HG02852 (cell line): ENCODE measurements at regions not wholly inside any gene's neighbourhood (a gene's known extent, or its start where the extent isn't known, plus 50 kb on each side); places are given as distances from the start of the nearest gene placed in this dataset.

ENCODE experiments used
- ATAC-seq: cut with Tn5 transposase; IDR thresholded peaks from one replicate; pipeline ENCODE4 v1.9.1; 2021; ENCODE audit warnings: mild to moderate bottlenecking, moderate library complexity; ENCODE audit not compliant: unreplicated experiment

- ATAC-seq, result no peak
These were observed 92.7 kb downstream of the PCSK1 start for GRCh38 chr5:96340357-96340756.

- no peak for ATAC-seq
These were observed 93.2 kb downstream of the PCSK1 start for GRCh38 chr5:96339862-96340261.

- no peak for ATAC-seq
These were observed 94.2 kb downstream of the PCSK1 start for GRCh38 chr5:96338624-96339415.

- peak; percentile 57 for ATAC-seq
These were observed 95.0 kb downstream of the PCSK1 start for GRCh38 chr5:96338091-96338490.

- ATAC-seq, result no peak
These were observed 95.8 kb downstream of the PCSK1 start for GRCh38 chr5:96337048-96337781.

- peak; percentile 69 for ATAC-seq
These were observed 96.6 kb downstream of the PCSK1 start for GRCh38 chr5:96336351-96336985.

GRCh38 chr5:96335873-96336272 is 97.2 kb downstream of the PCSK1 start:
- no peak for ATAC-seq

GRCh38 chr5:96333391-96333790 is 99.7 kb downstream of the PCSK1 start:
- ATAC-seq, result no peak

- ATAC-seq, result no peak
These were observed 100.3 kb downstream of the PCSK1 start for GRCh38 chr5:96332535-96333366.

GRCh38 chr5:96331681-96332361 is 101.2 kb downstream of the PCSK1 start:
- ATAC-seq, result no peak

GRCh38 chr5:96331210-96331609 is 101.8 kb downstream of the PCSK1 start:
- ATAC-seq, result no peak

- no peak for ATAC-seq
These were observed 102.4 kb downstream of the PCSK1 start for GRCh38 chr5:96330530-96331140.

- ATAC-seq, result no peak
These were observed 103.0 kb downstream of the PCSK1 start for GRCh38 chr5:96329886-96330529.

GRCh38 chr5:96329289-96329688 is 103.8 kb downstream of the PCSK1 start:
- no peak for ATAC-seq

GRCh38 chr5:96327722-96328121 is 105.3 kb downstream of the PCSK1 start:
- no peak for ATAC-seq

- peak; percentile 82 for ATAC-seq
These were observed 106.1 kb downstream of the PCSK1 start for GRCh38 chr5:96326902-96327301.

- no peak for ATAC-seq
These were observed 108.3 kb downstream of the PCSK1 start for GRCh38 chr5:96324708-96325107.

- ATAC-seq, result no peak
These were observed 110.2 kb downstream of the PCSK1 start for GRCh38 chr5:96322865-96323264.

- ATAC-seq, result no peak
These were observed 110.8 kb downstream of the PCSK1 start for GRCh38 chr5:96322217-96322616.
